ENCODE measurements at regions not wholly inside any gene's neighbourhood (a gene's known extent, or its start where the extent isn't known, plus 50 kb on each side); places are given as distances from the start of the nearest gene placed in this dataset.

- DNase-seq (no peak), ATAC-seq (ENCODE audit: insufficient read depth, low FRiP score) (no peak)
- no peak overlapping the region for H3K9ac ChIP-seq (ENCODE audit: insufficient read depth in 1 of 2, low read length in 2 of 2)
- TF ChIP-seq CTCF (IDR thresholded peaks at IDR 0.05; ENCODE audit: control extremely low read depth, extremely low read depth): no peak
- no peaks in the 10 kb centered on the region for H3K36me3 ChIP-seq (ENCODE audit: control insufficient read depth in 4 of 4, insufficient read depth in 4 of 4, low read length in 4 of 4)
- no peak overlapping the region for H3K27ac ChIP-seq (ENCODE audit: low read depth in 1 of 2, low read length in 1 of 2)
- H3K27me3 ChIP-seq (ENCODE audit: control insufficient read depth in 3 of 3, insufficient read depth in 3 of 3, low read length in 2 of 3): no peaks in the 10 kb centered on the region
- WGBS, 2 donors: 24 to 44% methylated on average over 1 of the region's 1 CpG
- H3K4me3 ChIP-seq: no peak overlapping the region
- no peaks in the 10 kb centered on the region for H3K9me3 ChIP-seq (ENCODE audit: control insufficient read depth in 4 of 4, insufficient read depth in 3 of 4, low read length in 3 of 4)
- no peaks in the 10 kb centered on the region for H3K4me1 ChIP-seq (ENCODE audit: control insufficient read depth in 5 of 5, insufficient read depth in 5 of 5, low read length in 5 of 5)
Measured at GRCh38 chr4:170231377-170231776, 141.6 kb upstream of the AADAT start.

GRCh38 chr4:170230242-170230641 lies 140.5 kb upstream of the AADAT start:
- DNase-seq (peak in 1 of 3 donors; percentile 23), ATAC-seq (ENCODE audit: insufficient read depth, low FRiP score) (no peak)
- TF ChIP-seq CTCF (IDR thresholded peaks at IDR 0.05; ENCODE audit: control extremely low read depth, extremely low read depth): no peak
- no peak overlapping the region for H3K9ac ChIP-seq (ENCODE audit: insufficient read depth in 1 of 2, low read length in 2 of 2)
- H3K27ac ChIP-seq (ENCODE audit: low read depth in 1 of 2, low read length in 1 of 2): no peak overlapping the region
- WGBS, 2 donors: 63 to 82% methylated on average over 5 of the region's 5 CpGs
- H3K27me3 ChIP-seq (ENCODE audit: control insufficient read depth in 3 of 3, insufficient read depth in 3 of 3, low read length in 2 of 3): no peaks in the 10 kb centered on the region
- no peaks in the 10 kb centered on the region for H3K9me3 ChIP-seq (ENCODE audit: control insufficient read depth in 4 of 4, insufficient read depth in 3 of 4, low read length in 3 of 4)
- H3K36me3 ChIP-seq (ENCODE audit: control insufficient read depth in 4 of 4, insufficient read depth in 4 of 4, low read length in 4 of 4): no peaks in the 10 kb centered on the region
- H3K4me1 ChIP-seq (ENCODE audit: control insufficient read depth in 5 of 5, insufficient read depth in 5 of 5, low read length in 5 of 5): no peaks in the 10 kb centered on the region
- no peak overlapping the region for H3K4me3 ChIP-seq

- no peaks in the 10 kb centered on the region for H3K27me3 ChIP-seq (ENCODE audit: control insufficient read depth in 3 of 3, insufficient read depth in 3 of 3, low read length in 2 of 3)
- H3K36me3 ChIP-seq (ENCODE audit: control insufficient read depth in 4 of 4, insufficient read depth in 4 of 4, low read length in 4 of 4): no peaks in the 10 kb centered on the region
- no peak overlapping the region for H3K9ac ChIP-seq (ENCODE audit: insufficient read depth in 1 of 2, low read length in 2 of 2)
- DNase-seq (peak in 2 of 3 donors; percentile 28 to 56), ATAC-seq (ENCODE audit: insufficient read depth, low FRiP score) (no peak)
- no peak for TF ChIP-seq CTCF (IDR thresholded peaks at IDR 0.05; ENCODE audit: control extremely low read depth, extremely low read depth)
- H3K4me1 ChIP-seq (ENCODE audit: control insufficient read depth in 5 of 5, insufficient read depth in 5 of 5, low read length in 5 of 5): no peaks in the 10 kb centered on the region
- H3K4me3 ChIP-seq: no peak overlapping the region
- H3K27ac ChIP-seq (ENCODE audit: low read depth in 1 of 2, low read length in 1 of 2): no peak overlapping the region
- 59 to 62% methylated on average over 1 of the region's 1 CpG for WGBS, 2 donors
- H3K9me3 ChIP-seq (ENCODE audit: control insufficient read depth in 4 of 4, insufficient read depth in 3 of 4, low read length in 3 of 4): no peaks in the 10 kb centered on the region
Measured at GRCh38 chr4:170229006-170229405, 139.2 kb upstream of the AADAT start.

GRCh38 chr4:170227928-170228327 lies 138.2 kb upstream of the AADAT start:
- no peaks in the 10 kb centered on the region for H3K4me1 ChIP-seq (ENCODE audit: control insufficient read depth in 5 of 5, insufficient read depth in 5 of 5, low read length in 5 of 5)
- no peak for DNase-seq
- no peaks in the 10 kb centered on the region for H3K9me3 ChIP-seq (ENCODE audit: control insufficient read depth in 4 of 4, insufficient read depth in 3 of 4, low read length in 3 of 4)
- 93 to 95% methylated on average over 2 of the region's 2 CpGs for WGBS, 2 donors
- no peak overlapping the region for H3K9ac ChIP-seq (ENCODE audit: insufficient read depth in 1 of 2, low read length in 2 of 2)
- no peak for ATAC-seq (ENCODE audit: insufficient read depth, low FRiP score)
- no peak overlapping the region for H3K27ac ChIP-seq (ENCODE audit: low read depth in 1 of 2, low read length in 1 of 2)
- no peak for TF ChIP-seq CTCF (IDR thresholded peaks at IDR 0.05; ENCODE audit: control extremely low read depth, extremely low read depth)
- H3K4me3 ChIP-seq: no peak overlapping the region
- H3K36me3 ChIP-seq (ENCODE audit: control insufficient read depth in 4 of 4, insufficient read depth in 4 of 4, low read length in 4 of 4): no peaks in the 10 kb centered on the region
- H3K27me3 ChIP-seq (ENCODE audit: control insufficient read depth in 3 of 3, insufficient read depth in 3 of 3, low read length in 2 of 3): no peaks in the 10 kb centered on the region
